GM06990 (cell line): ENCODE measurements at regions not wholly inside any gene's neighbourhood (a gene's known extent, or its start where the extent isn't known, plus 50 kb on each side); places are given as distances from the start of the nearest gene placed in this dataset.

Experiments
- DNase-seq: peaks from one replicate; pipeline ENCODE4 v3.0.0-alpha.2; 2011; ENCODE audit not compliant: insufficient read length; ENCODE audit errors: extremely low read depth
- H3K27me3 ChIP-seq: replicated peaks from 2 replicates; pipeline ENCODE4 v1.6.0; 2011; ENCODE audit warnings: low read length; ENCODE audit not compliant: control insufficient read depth, insufficient read depth
- H3K36me3 ChIP-seq: 2 replicates; pipeline ENCODE4 v1.5.1; 2011; ENCODE audit warnings: low read length; ENCODE audit not compliant: control insufficient read depth, insufficient read depth
- H3K4me3 ChIP-seq: replicated peaks from 2 replicates; pipeline ENCODE4 v1.5.1; 2011; ENCODE audit warnings: low read depth, mild to moderate bottlenecking, control low read depth, low read length
- TF ChIP-seq, protein P1 (sequence below): IDR thresholded peaks from 2 replicates; pipeline ENCODE4 v1.5.1; 2011; ENCODE audit warnings: low read length, control low read depth, mild to moderate bottlenecking, inconsistent platforms; ENCODE audit not compliant: insufficient read depth, poor library complexity, severe bottlenecking

DNA sequence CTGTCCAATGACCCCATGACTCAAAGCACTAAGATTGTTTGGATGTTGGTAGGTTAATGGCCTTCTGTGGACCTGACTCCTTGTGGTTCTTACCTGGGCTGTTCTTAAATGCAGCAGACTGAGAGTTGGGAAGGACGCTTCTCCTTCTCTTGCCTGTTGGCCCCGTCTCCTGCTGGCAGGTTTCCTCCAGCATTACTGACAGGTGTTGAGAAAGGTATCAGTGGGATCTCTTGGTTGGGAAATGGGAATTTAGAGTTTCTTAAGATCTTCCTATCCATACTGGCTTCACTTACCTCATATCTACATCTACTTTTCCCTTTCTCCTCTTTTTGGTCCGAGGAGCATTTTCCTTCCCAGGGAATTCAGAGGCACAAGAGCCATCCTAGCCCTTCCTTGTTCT is 57.9 kb downstream of the TET3 start:
- H3K27me3 ChIP-seq: no peaks in the 10 kb centered on the region
- H3K36me3 ChIP-seq: peaks cover 15% of the 10 kb centered on the region
- H3K4me3 ChIP-seq: no peak overlapping the region
- TF ChIP-seq, protein P1, sequence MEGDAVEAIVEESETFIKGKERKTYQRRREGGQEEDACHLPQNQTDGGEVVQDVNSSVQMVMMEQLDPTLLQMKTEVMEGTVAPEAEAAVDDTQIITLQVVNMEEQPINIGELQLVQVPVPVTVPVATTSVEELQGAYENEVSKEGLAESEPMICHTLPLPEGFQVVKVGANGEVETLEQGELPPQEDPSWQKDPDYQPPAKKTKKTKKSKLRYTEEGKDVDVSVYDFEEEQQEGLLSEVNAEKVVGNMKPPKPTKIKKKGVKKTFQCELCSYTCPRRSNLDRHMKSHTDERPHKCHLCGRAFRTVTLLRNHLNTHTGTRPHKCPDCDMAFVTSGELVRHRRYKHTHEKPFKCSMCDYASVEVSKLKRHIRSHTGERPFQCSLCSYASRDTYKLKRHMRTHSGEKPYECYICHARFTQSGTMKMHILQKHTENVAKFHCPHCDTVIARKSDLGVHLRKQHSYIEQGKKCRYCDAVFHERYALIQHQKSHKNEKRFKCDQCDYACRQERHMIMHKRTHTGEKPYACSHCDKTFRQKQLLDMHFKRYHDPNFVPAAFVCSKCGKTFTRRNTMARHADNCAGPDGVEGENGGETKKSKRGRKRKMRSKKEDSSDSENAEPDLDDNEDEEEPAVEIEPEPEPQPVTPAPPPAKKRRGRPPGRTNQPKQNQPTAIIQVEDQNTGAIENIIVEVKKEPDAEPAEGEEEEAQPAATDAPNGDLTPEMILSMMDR: no peak
- no peak for DNase-seq

DNA sequence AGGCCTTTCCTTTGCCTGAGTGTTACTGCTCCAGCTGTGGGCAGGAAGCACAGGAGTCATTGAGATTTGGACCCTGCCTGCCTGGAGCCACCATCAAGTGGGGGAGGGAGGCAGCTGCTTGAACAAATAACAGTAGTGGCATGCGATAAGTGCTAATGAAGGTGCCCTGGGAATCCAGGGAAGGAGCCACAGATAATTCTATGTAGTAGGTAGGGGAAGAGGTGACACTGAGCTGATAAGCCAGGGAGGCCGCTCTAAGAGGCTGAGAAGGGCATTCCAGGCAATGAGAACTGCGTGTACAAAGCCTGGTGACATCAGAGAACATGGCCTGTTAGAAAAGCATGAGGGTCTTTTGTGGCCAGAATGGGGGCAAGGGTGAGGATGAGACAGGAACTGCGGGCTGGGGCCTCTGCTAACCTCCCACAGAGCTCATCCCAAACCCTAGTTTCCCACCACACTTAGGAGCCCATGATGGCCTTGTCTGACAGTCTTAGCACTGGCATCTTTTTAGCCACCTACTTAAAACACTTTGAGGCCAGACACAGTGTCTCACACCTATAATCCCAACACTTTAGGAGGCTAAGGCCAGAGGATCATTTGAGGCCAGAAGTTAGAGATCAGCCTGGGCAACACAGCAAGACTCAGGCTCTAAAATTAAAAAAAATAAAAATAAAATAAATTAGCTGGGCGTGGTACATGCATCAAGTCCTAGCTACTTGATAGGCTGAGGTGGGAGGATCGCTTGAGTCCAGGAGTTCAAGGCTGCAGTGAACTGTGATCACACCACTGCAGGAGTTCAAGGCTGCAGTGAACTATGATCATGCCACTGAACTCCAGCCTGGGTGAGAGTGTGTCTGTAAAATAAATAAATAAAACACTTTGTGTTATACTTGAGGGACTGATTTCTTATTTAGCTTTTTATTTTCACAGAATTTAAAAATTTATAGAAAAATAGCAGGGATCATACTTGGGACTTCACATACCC is 58.9 kb downstream of the TET3 start:
- no peaks in the 10 kb centered on the region for H3K27me3 ChIP-seq
- no peak for DNase-seq
- H3K4me3 ChIP-seq: no peak overlapping the region
- peaks cover 24% of the 10 kb centered on the region for H3K36me3 ChIP-seq
- TF ChIP-seq, protein P1: no peak

DNA sequence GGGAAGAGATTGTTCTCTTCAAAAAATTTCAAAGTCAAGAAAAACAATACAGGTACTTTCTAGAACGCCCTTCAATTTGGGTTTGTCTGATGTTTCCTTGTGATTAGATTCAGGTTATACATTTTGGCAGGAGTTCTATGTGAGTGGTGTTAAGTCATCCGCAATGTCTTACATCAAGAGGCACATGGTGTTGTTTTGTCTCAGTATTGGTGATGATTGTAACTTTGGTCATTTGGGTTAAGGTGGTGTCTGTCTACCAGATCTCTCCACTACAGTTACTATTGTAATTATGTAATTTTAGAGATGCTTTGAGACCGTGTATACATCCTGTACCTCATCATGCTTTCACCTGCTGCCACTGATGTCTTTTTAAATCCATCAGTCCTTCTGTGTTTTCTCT is 60.3 kb downstream of the TET3 start:
- H3K4me3 ChIP-seq: no peak overlapping the region
- no peaks in the 10 kb centered on the region for H3K27me3 ChIP-seq
- no peak for DNase-seq
- TF ChIP-seq, protein P1: no peak
- H3K36me3 ChIP-seq: peaks cover 29% of the 10 kb centered on the region

DNA sequence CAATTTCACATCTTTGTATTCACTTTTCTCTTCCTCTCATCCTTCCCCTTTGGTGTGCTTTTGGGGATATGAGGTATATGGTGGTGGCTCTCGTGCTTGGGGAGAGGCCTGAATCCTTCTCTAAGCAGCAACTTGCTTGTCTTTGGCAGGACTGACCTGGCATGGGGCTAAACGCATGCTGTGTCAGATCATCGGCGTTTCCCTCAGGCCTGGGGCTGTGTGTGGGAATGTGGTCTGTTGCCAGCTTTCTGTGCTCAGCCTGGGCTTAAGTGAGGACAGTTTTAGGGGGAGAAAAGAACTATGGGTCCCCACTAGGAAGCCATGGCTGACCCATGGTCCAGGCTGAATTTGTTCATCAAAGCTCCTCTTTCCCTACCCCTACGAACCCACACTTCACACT is 60.7 kb downstream of the TET3 start:
- Histone ChIP-seq H3K36me3 (peaks cover 29% of the 10 kb centered on the region), H3K4me3 (no peak overlapping the region), H3K27me3 (no peaks in the 10 kb centered on the region)
- DNase-seq: no peak
- TF ChIP-seq, protein P1: no peak

DNA sequence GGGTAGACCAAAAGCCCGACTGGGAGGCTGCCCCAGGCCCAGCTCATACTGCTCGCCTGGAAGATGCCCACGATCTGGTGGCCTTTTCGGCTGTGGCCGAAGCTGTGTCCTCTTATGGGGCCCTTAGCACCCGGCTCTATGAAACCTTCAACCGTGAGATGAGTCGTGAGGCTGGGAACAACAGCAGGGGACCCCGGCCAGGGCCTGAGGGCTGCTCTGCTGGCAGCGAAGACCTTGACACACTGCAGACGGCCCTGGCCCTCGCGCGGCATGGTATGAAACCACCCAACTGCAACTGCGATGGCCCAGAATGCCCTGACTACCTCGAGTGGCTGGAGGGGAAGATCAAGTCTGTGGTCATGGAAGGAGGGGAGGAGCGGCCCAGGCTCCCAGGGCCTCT is 61.7 kb downstream of the TET3 start:
- no peak overlapping the region for H3K4me3 ChIP-seq
- TF ChIP-seq, protein P1: no peak
- no peak for DNase-seq
- H3K36me3 ChIP-seq: peaks cover 29% of the 10 kb centered on the region
- H3K27me3 ChIP-seq: no peaks in the 10 kb centered on the region
